NT2/D1 (cell line): ENCODE measurements at regions not wholly inside any gene's neighbourhood (a gene's known extent, or its start where the extent isn't known, plus 50 kb on each side); places are given as distances from the start of the nearest gene placed in this dataset.

Experiments used
- SUZ12 ChIP-seq: IDR thresholded peaks from 2 replicates; pipeline ENCODE4 v1.6.1; 2011; ENCODE audit not compliant: insufficient read length, insufficient read depth; ENCODE audit errors: extremely low read depth
- YY1 ChIP-seq: IDR thresholded peaks from 2 replicates; pipeline ENCODE4 v1.6.1; 2011; ENCODE audit not compliant: insufficient read length, insufficient read depth
- ZNF274 ChIP-seq: IDR thresholded peaks from 2 replicates; pipeline ENCODE4 v1.6.1; 2011; ENCODE audit warnings: mild to moderate bottlenecking, low read depth, low read length

GRCh38 chr3:147184794-147185193 lies 221.5 kb downstream of the ZIC4 start:
- TF ChIP-seq YY1 (no peak), ZNF274 (no peak), SUZ12 (no peak)
